Urinary bladder (tissue), 3 donors: ENCODE measurements at regions not wholly inside any gene's neighbourhood (a gene's known extent, or its start where the extent isn't known, plus 50 kb on each side); places are given as distances from the start of the nearest gene placed in this dataset.
"Not testable (repeated sequence)": the region's sequence is repeated elsewhere in the genome, so short reads cannot be mapped to it uniquely, and the experiment has no call there.

Experiments
- DNase-seq: peaks from one replicate; pipeline ENCODE4 v3.0.0-alpha.2; 2015; ENCODE audit errors: extremely low spot score
- H3K27ac ChIP-seq: one replicate; pipeline ENCODE4 v1.5.1; 2013; ENCODE audit warnings: low read depth, mild to moderate bottlenecking, moderate library complexity
- H3K36me3 ChIP-seq: one replicate; pipeline ENCODE4 v1.6.1; 2013; ENCODE audit warnings: mild to moderate bottlenecking, moderate library complexity; ENCODE audit not compliant: insufficient read depth
- H3K4me1 ChIP-seq: one replicate; pipeline ENCODE4 v1.6.1; 2013; ENCODE audit warnings: mild to moderate bottlenecking, moderate library complexity; ENCODE audit not compliant: insufficient read depth
- H3K4me3 ChIP-seq: one replicate; pipeline ENCODE4 v1.5.1; 2013; ENCODE audit warnings: low read depth, low read length
- WGBS: extraction: QIAGEN DNeasy Blood & Tissue Kit; methylation state at CpG from one replicate; pipeline ENCODE4 v1.1.7; 2013; 5-methylcytosine and 5-hydroxymethylcytosine counted together
- donor health status: healthy with polysubstance abuse.
- donor health status: healthy.

GRCh38 chr4:100891808-100892207 lies 374.0 kb upstream of the EMCN start:
- Histone ChIP-seq H3K27ac (no peak overlapping the region), H3K4me1 (no peaks in the 10 kb centered on the region), H3K4me3 (no peak overlapping the region), H3K36me3 (no peaks in the 10 kb centered on the region)
- 90% methylated on average over 2 of the region's 2 CpGs for WGBS
- DNase-seq: no peak

GRCh38 chr4:100889898-100890297 lies 372.1 kb upstream of the EMCN start:
- Histone ChIP-seq H3K27ac (no peak overlapping the region), H3K4me3 (no peak overlapping the region), H3K36me3 (no peaks in the 10 kb centered on the region), H3K4me1 (no peaks in the 10 kb centered on the region)
- DNase-seq: no peak

GRCh38 chr4:100889401-100889800 lies 371.6 kb upstream of the EMCN start:
- DNase-seq: no peak
- H3K4me3 ChIP-seq: no peak overlapping the region
- WGBS: 85% methylated on average over 2 of the region's 2 CpGs
- no peaks in the 10 kb centered on the region for H3K36me3 ChIP-seq
- H3K27ac ChIP-seq: no peak overlapping the region
- no peaks in the 10 kb centered on the region for H3K4me1 ChIP-seq

DNA sequence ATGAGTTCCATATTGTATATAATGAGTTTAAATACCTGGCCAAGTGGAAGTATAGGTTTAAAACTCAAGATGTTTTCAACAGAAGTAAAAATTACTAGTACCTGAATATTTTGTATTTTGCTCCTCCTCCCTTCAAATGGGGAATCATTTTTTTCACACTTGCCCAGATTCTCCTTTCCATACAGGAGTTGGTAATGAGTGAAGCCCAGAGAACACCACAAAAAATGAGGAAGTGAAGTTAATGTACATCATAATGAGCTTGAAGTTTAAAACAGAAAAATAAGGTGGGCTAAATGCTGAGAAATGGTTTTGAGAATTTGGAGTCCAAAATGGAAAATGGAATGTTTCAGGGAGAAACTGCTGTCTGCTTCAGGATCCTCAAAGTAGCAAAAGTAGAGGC lies 364.8 kb upstream of the EMCN start:
- no peaks in the 10 kb centered on the region for H3K36me3 ChIP-seq
- no peak for DNase-seq
- no peaks in the 10 kb centered on the region for H3K4me1 ChIP-seq
- H3K27ac ChIP-seq: no peak overlapping the region
- no peak overlapping the region for H3K4me3 ChIP-seq

DNA sequence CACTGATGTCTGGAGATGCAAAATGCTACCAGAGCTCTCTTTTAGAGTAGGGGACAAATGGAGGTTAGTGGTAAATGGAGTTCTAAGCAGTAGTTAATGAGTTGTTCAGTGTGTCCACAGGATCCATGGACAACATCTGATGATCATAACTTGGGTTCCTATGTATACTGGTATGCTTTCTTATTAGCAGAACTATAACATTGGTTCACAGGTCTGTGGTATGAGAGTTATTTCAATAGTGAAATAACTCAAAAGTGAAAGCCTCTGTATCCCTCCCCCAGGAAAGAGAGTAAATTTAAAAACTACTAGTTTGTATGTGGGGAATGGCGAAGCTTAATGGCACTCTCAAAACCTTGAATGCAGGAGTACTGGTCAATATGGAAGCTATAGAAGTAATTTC lies 363.5 kb upstream of the EMCN start:
- no peak for DNase-seq
- WGBS: 99% methylated on average over 1 of the region's 1 CpG
- Histone ChIP-seq H3K36me3 (no peaks in the 10 kb centered on the region), H3K27ac (no peak overlapping the region), H3K4me3 (no peak overlapping the region), H3K4me1 (no peaks in the 10 kb centered on the region)

DNA sequence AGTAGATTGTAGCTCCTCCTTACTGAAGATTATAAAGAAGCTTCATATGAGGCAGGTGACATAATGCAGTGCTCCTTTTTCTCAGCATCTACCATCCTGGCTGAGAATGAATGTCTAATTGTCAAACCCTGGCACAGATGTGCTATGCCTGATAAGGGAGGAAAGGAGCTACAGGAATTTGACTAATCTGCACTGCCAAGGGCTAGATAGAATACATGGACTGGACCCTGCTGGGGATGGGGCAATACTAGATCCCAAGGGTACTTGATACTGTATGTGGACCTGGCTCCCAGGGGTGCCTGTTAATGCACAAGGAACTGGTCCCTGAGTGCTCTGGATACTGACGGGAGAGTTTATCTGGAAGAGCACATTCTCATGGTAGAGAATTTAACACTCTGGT lies 362.2 kb upstream of the EMCN start:
- no peaks in the 10 kb centered on the region for H3K36me3 ChIP-seq
- no peak overlapping the region for H3K4me3 ChIP-seq
- no peak overlapping the region for H3K27ac ChIP-seq
- no peaks in the 10 kb centered on the region for H3K4me1 ChIP-seq
- DNase-seq: no peak
- 93% methylated on average over 1 of the region's 1 CpG for WGBS

DNA sequence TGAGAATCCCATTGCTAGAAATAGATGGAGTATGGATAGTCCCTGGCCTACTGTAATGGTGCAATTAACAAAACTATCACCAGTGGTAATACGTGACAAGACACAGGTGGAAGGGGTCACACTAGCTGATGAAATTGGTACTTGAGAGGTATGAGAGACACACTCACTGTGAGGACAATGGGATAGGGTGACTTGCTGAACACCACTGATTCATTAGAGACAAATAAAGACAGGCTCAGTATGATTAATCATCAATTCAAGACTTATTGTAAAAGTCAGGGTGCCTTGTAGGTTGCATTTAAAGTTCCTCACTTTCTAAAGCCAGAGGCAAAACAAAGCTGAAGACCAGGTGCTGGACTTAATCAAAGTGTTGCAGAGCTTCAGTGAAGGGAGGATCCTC lies 361.6 kb upstream of the EMCN start:
- H3K27ac ChIP-seq: no peak overlapping the region
- H3K4me1 ChIP-seq: no peaks in the 10 kb centered on the region
- DNase-seq: no peak
- no peak overlapping the region for H3K4me3 ChIP-seq
- no peaks in the 10 kb centered on the region for H3K36me3 ChIP-seq
- 90% methylated on average over 1 of the region's 1 CpG for WGBS

GRCh38 chr4:100876546-100876945 lies 358.7 kb upstream of the EMCN start:
- Histone ChIP-seq H3K4me1 (no peaks in the 10 kb centered on the region), H3K27ac (no peak overlapping the region), H3K36me3 (no peaks in the 10 kb centered on the region), H3K4me3 (no peak overlapping the region)
- no peak for DNase-seq

DNA sequence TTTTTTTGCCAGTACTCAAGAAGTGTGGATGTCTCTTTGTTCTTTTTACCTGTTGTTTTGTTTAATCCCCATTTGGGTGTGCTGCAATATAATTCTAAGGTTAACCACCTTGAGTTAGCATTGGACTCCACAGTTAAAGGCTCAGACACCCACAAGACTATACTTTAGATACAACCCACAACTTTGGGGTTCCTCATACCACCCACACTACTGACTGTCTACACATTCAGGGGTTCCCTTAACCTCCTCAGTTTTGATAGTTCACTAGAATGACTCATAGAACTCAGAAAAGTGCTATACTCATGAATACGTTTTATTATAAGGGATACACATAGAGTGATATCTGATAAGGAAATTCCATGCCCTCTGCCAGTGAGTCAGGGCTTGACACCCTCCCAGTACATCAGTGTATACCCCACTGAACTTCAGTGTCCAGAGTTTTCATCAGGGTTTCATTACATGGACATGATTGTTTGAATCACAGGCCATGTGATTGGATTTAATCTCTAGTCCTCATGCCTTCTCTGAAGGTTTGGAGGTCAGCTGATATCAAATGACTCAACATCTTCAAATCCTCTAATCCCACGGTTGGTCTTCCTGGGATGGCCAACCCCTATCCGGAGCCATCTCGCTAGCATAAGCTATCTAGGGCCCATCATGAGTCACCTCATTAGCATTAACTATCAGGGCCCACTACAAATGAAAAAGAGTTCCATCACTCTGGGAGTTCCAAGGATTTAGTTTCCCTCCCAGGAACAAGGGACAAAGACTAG lies 357.7 kb upstream of the EMCN start:
- no peak for DNase-seq
- 83% methylated on average over 4 of the region's 4 CpGs for WGBS
- no peaks in the 10 kb centered on the region for H3K36me3 ChIP-seq
- no peak overlapping the region for H3K27ac ChIP-seq
- no peaks in the 10 kb centered on the region for H3K4me1 ChIP-seq
- no peak overlapping the region for H3K4me3 ChIP-seq

GRCh38 chr4:100872811-100873210 lies 355.0 kb upstream of the EMCN start:
- WGBS: 93% methylated on average over 3 of the region's 3 CpGs
- Histone ChIP-seq H3K36me3 (no peaks in the 10 kb centered on the region), H3K4me1 (no peaks in the 10 kb centered on the region), H3K27ac (no peak overlapping the region), H3K4me3 (no peak overlapping the region)
- DNase-seq: no peak

DNA sequence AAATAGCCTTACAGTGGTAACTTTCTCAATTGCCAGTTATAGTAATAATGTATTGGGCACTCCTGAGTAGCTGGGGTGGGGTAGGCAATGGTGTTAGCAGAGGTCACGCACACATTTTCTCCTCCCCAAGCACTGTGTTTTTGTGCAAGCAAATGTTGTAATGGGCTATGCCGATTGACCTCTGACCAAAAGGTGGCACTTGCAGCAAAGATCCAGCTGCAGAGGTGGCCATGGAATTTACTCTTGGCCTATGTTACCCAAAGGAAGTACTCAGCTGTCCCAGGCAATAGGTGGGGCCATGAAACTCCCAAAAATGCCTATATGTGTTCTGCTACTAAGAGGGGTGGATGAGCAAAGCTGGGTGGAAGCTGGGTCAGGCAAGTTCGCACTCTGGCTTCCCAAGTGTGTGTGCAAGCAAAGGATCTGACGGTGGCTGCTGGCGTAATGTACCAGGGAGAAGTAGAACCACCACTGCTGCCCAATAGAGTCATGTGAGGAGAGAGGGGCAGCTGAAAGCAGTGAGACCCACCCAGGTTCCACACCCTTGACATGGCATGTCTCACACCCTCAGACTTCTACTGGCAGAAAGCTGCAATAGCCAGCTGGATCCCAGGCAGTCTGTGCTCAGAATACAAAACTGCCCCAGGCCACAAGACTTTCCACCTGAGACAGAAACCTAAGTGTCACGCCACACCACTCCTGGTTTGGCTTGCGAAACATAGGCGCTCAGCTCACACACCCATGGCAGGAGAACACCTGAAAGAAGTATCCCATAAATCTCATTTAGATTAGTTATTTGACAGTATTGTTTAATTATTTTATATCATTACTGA lies 353.3 kb upstream of the EMCN start:
- DNase-seq: no peak
- WGBS: 97% methylated on average over 8 of the region's 8 CpGs

GRCh38 chr4:100869276-100869675 lies 351.5 kb upstream of the EMCN start:
- DNase-seq: no peak
- Histone ChIP-seq H3K4me1 (no peaks in the 10 kb centered on the region), H3K4me3 (no peak overlapping the region), H3K27ac (no peak overlapping the region), H3K36me3 (no peaks in the 10 kb centered on the region)
- whole genome bisulfite sequencing: 81% methylated on average over 1 of the region's 1 CpG

More for the DNA sequence above, 353.3 kb upstream of the EMCN start:
- H3K4me1 ChIP-seq: no peaks in the 10 kb centered on the region
- H3K27ac ChIP-seq: no peak overlapping the region
- no peak overlapping the region for H3K4me3 ChIP-seq
- H3K36me3 ChIP-seq: no peaks in the 10 kb centered on the region

- not testable (repeated sequence) for H3K4me3 ChIP-seq, H3K4me1 ChIP-seq, H3K27ac ChIP-seq, H3K36me3 ChIP-seq, DNase-seq
- WGBS: 56% methylated on average over 4 of the region's 4 CpGs
These were observed 350.5 kb upstream of the EMCN start for GRCh38 chr4:100868281-100868680.

- H3K36me3 ChIP-seq: no peaks in the 10 kb centered on the region
- no peaks in the 10 kb centered on the region for H3K4me1 ChIP-seq
- no peak overlapping the region for H3K4me3 ChIP-seq
- DNase-seq: no peak
- 95% methylated on average over 1 of the region's 1 CpG for WGBS
- no peak overlapping the region for H3K27ac ChIP-seq
These were observed 334.5 kb upstream of the EMCN start for GRCh38 chr4:100852326-100852725.
